GM12874 (cell line): ENCODE measurements at regions not wholly inside any gene's neighbourhood (a gene's known extent, or its start where the extent isn't known, plus 50 kb on each side); places are given as distances from the start of the nearest gene placed in this dataset.

Experiments used
- CTCF ChIP-seq: IDR thresholded peaks from 2 replicates; pipeline ENCODE4 v1.5.1; 2011; ENCODE audit warnings: low read depth, mild to moderate bottlenecking, control low read depth, low read length, moderate library complexity; ENCODE audit not compliant: insufficient read depth

GRCh38 chr4:38255572-38255971, 295.4 kb downstream of the PTTG2 start:
- TF ChIP-seq CTCF = no peak

- TF ChIP-seq CTCF = no peak
These were observed 306.4 kb downstream of the PTTG2 start for GRCh38 chr4:38266616-38267015.

- no peak for TF ChIP-seq CTCF
These were observed 308.1 kb downstream of the PTTG2 start for GRCh38 chr4:38268108-38268820.

- no peak for TF ChIP-seq CTCF
These were observed 308.6 kb downstream of the PTTG2 start for GRCh38 chr4:38268837-38269236.

GRCh38 chr4:38273407-38273806, 313.2 kb downstream of the PTTG2 start:
- no peak for TF ChIP-seq CTCF

- TF ChIP-seq CTCF = no peak
These were observed 315.3 kb downstream of the PTTG2 start for GRCh38 chr4:38275331-38276100.

- no peak for TF ChIP-seq CTCF
These were observed 318.1 kb downstream of the PTTG2 start for GRCh38 chr4:38278255-38278654.
